Stomach (tissue), 8 donors: ENCODE measurements at regions not wholly inside any gene's neighbourhood (a gene's known extent, or its start where the extent isn't known, plus 50 kb on each side); places are given as distances from the start of the nearest gene placed in this dataset.

Experiments
- DNase-seq, 2 donors: peaks; one replicate each; pipeline versions ENCODE4 v3.0.0 to v3.0.0-alpha.2; 2013 to 2019
- H3K27ac ChIP-seq, 5 donors: fragments of 200-600 bp in 4 of 5; sonication (generic) in 4 of 5; one replicate each; pipeline ENCODE4 v1.5.1; 2013 to 2019; ENCODE audit warnings: mild to moderate bottlenecking in 1 of 5, moderate library complexity in 1 of 5
- H3K27me3 ChIP-seq, 3 donors: fragments of 200-600 bp; sonication (generic); one replicate each; pipeline ENCODE4 v1.5.1; 2017 to 2019; ENCODE audit warnings: mixed run types in 1 of 3
- H3K36me3 ChIP-seq, 4 donors: fragments of 200-600 bp; sonication (generic); 1 replicate in 3 of 4; 2 replicates in 1 of 4; pipeline ENCODE4 v1.5.1; 2016 to 2019
- H3K4me1 ChIP-seq, 4 donors: fragments of 200-600 bp; sonication (generic); one replicate each; pipeline ENCODE4 v1.5.1; 2016 to 2019
- H3K4me3 ChIP-seq, 4 donors: fragments of 200-600 bp; sonication (generic) in 3 of 4; one replicate each; pipeline ENCODE4 v1.5.1; 2016 to 2019; ENCODE audit warnings: mild to moderate bottlenecking in 1 of 4
- H3K9me3 ChIP-seq, 4 donors: fragments of 200-600 bp; sonication (generic); one replicate each; pipeline ENCODE4 v1.5.1; 2016 to 2019
- CTCF ChIP-seq, 7 experiments: fragments of 450-650 bp in 4 of 7; fragments of 200-600 bp in 3 of 7; sonication (generic) in 3 of 7; IDR thresholded peaks; one replicate each; pipeline ENCODE4 v1.5.1; 2016 to 2019; ENCODE audit warnings: antibody characterized with exemption in 7 of 7, control low read depth in 2 of 7, mild to moderate bottlenecking in 1 of 7
- EP300 ChIP-seq: sonication (generic); formaldehyde crosslinking; IDR thresholded peaks from one replicate; pipeline ENCODE4 v1.6.1; 2017; ENCODE audit warnings: antibody characterized with exemption
- POLR2A ChIP-seq, 4 donors: fragments of 450-650 bp; IDR thresholded peaks; one replicate each; pipeline ENCODE4 v1.6.1; 2016; ENCODE audit warnings: antibody characterized with exemption in 4 of 4, control low read depth in 2 of 4, mild to moderate bottlenecking in 1 of 4, moderate library complexity in 1 of 4
- POLR2AphosphoS5 ChIP-seq, 3 donors: sonication (generic); formaldehyde crosslinking; IDR thresholded peaks; one replicate each; pipeline ENCODE4 v1.6.1; 2016; ENCODE audit warnings: antibody characterized with exemption in 3 of 3
- WGBS, 5 donors: extraction: QIAGEN DNeasy Blood & Tissue Kit in 3 of 5; methylation state at CpG; one replicate each; pipeline versions ENCODE4 v1.1.5 to v1.1.7; 2013 to 2018; 5-methylcytosine and 5-hydroxymethylcytosine counted together
- intact Hi-C: fragments of 100-400 bp; cut with DNase I; formaldehyde crosslinking; loops from one replicate; pipeline ENCODE4 v1.15.1; 2023; ENCODE audit warnings: low total_unique reads
- donor health status: healthy with polysubstance abuse.
- donor health status: Bipolar disorder and iron deficiency.
- donor health status: healthy.

- no peak for DNase-seq
- Histone ChIP-seq H3K27ac (no peak overlapping the region), H3K4me1 (no peaks in the 10 kb centered on the region), H3K4me3 (no peak overlapping the region), H3K36me3 (no peaks in the 10 kb centered on the region), H3K9me3 (no peaks in the 10 kb centered on the region), H3K27me3 (no peaks in the 10 kb centered on the region)
- intact Hi-C loops, result no loop called here
- 38 to 54% (median 53%) methylated on average over 3 of the region's 3 CpGs for WGBS, 5 donors
- TF ChIP-seq CTCF (IDR thresholded peaks at IDR 0.05), result no peak
- TF ChIP-seq POLR2A (IDR thresholded peaks at IDR 0.05), result no peak
- TF ChIP-seq POLR2AphosphoS5 (IDR thresholded peaks at IDR 0.05), result no peak
- TF ChIP-seq EP300, result no peak
Measured at GRCh38 chr11:105432241-105432995, 177.5 kb upstream of the GRIA4 start.

DNA sequence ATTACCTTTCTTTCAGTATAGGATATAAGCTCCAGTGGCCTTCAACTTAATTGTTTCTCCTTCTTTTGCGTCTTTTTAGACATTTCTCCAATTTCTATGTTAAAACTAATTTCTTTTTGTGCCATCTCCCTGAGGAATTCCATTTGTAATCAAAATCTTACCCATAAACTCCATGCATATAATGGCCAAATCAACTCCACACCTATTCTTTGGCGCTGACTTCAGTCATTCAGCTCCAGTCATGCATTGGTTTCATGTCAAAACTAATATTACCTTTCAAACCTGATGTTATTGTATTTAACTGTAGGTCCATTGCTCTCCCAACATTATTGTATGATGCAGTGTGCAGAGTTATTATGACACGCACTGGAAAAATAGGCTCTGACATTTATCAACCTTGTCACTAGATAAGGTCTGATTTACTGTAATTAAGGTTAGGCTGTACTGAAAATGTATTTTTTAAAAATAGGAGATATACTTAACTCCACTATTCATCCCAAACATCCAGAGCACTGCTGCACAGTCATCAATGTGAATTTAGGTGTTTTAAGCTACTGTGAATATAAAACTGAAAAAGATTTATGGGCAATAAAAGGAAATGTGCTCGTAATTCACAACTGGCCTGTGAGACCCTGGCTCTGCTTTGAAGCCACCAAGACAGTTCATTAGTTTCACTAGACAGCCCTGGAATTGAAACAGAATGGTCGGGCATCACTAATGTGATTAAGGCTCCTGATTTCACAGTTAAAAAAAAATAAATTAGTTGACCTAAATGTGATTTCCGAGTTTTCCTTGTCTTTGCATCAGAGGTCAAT is 180.6 kb upstream of the GRIA4 start:
- H3K4me1 ChIP-seq, result no peaks in the 10 kb centered on the region
- H3K36me3 ChIP-seq, result no peaks in the 10 kb centered on the region
- H3K9me3 ChIP-seq, result no peaks in the 10 kb centered on the region
- no peak overlapping the region for H3K27ac ChIP-seq
- no peak overlapping the region for H3K4me3 ChIP-seq
- no peak for TF ChIP-seq POLR2A (IDR thresholded peaks at IDR 0.05)
- TF ChIP-seq CTCF (IDR thresholded peaks at IDR 0.05), result no peak
- no peak for TF ChIP-seq POLR2AphosphoS5 (IDR thresholded peaks at IDR 0.05)
- TF ChIP-seq EP300, result no peak
- WGBS, 5 donors, result 73 to 85% (median 79%) methylated on average over 6 of the region's 6 CpGs
- intact Hi-C loops, result no loop called here
- DNase-seq, result no peak
- H3K27me3 ChIP-seq, result no peaks in the 10 kb centered on the region

DNA sequence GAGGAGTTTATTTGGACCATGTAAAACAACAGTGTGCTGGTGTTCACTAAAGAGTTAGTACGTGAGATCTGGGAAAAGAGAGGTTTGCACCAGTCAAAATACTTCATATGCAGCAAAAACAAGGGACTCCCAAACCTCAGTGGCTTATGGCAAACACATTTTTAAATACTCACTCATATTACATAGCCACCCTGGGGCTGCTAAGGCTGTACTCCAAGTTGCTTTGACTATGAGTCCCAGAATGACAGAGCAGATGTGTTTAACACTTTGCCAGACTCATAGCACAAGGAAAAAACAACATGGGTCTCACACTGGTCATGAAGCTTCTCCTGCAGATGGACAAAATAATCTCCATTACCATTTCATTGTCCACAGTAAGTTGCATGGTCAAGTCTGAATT is 202.8 kb upstream of the GRIA4 start:
- H3K27me3 ChIP-seq, result no peaks in the 10 kb centered on the region
- TF ChIP-seq POLR2A (IDR thresholded peaks at IDR 0.05) (no peak), POLR2AphosphoS5 (IDR thresholded peaks at IDR 0.05) (no peak), CTCF (IDR thresholded peaks at IDR 0.05) (no peak), EP300 (no peak)
- H3K9me3 ChIP-seq, result no peaks in the 10 kb centered on the region
- no peak overlapping the region for H3K27ac ChIP-seq
- no peaks in the 10 kb centered on the region for H3K4me1 ChIP-seq
- 76 to 88% (median 86%) methylated on average over 1 of the region's 1 CpG for WGBS, 5 donors
- DNase-seq, result no peak
- no peak overlapping the region for H3K4me3 ChIP-seq
- intact Hi-C loops, result no loop called here
- H3K36me3 ChIP-seq, result no peaks in the 10 kb centered on the region

DNA sequence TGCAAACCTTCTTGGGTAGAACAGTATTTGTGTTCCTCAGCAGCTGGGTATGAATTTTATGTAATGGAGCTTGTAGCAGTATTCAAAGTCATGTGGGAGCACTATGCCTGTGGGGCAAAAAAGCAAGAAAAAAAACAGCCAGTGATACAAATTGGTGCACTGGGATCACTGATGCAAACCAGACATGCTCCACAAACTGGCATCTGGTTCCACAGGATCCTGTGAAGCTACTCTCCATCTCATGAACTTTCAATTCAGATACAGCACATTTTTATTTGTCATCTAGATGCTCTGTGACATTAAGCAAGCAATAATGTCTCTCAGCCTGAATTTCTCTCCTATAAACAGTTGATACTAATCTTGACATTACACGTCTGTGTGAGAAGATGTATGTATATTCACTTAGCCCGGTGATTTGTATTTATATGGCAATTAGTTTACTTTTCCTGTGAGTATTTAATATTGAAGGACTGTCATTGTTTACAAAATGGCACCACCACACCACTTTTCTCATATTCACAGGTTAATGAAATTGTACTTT is 208.5 kb upstream of the GRIA4 start:
- no peaks in the 10 kb centered on the region for H3K36me3 ChIP-seq
- H3K27ac ChIP-seq, result no peak overlapping the region
- no peaks in the 10 kb centered on the region for H3K4me1 ChIP-seq
- no peaks in the 10 kb centered on the region for H3K27me3 ChIP-seq
- WGBS, 5 donors, result 62 to 74% (median 69%) methylated on average over 2 of the region's 2 CpGs
- intact Hi-C loops, result no loop called here
- TF ChIP-seq POLR2A (IDR thresholded peaks at IDR 0.05) (no peak), POLR2AphosphoS5 (IDR thresholded peaks at IDR 0.05) (no peak), CTCF (IDR thresholded peaks at IDR 0.05) (no peak), EP300 (no peak)
- no peak overlapping the region for H3K4me3 ChIP-seq
- H3K9me3 ChIP-seq, result no peaks in the 10 kb centered on the region
- no peak for DNase-seq
